ENCODE measurements at regions not wholly inside any gene's neighbourhood (a gene's known extent, or its start where the extent isn't known, plus 50 kb on each side); places are given as distances from the start of the nearest gene placed in this dataset.

DNA sequence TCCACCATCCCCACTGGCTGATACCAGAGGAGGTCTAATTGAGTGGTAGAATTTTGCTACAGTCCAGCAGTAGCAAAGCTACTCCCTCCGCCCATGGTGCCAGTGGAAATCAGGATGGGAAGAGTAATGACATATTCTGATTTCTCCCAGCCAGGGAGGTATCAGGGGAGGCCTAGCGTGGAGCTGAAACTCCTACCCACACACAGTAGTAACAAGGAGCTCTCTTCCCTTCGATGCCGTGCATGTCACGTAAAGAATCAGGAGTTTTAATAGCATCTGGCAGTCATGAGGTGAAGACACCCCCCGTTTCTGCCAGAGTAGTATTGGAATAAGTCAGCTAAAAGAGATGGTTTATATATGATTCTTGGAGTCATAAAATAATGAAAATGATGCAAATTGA, 786.8 kb upstream of the DDX18 start:
- WGBS, 2 experiments (ENCODE audit: extremely low coverage in 2 of 2, insufficient read length in 1 of 2): no CpG with 5 or more reads among the region's 6 CpGs
- TF ChIP-seq CEBPB (IDR thresholded peaks at IDR 0.05; ENCODE audit: low read depth, low read length): no peak
- TF ChIP-seq MXI1 (IDR thresholded peaks at IDR 0.05; ENCODE audit: borderline replicate concordance, low read depth, low read length): no peak
- TF ChIP-seq POLR2A (IDR thresholded peaks at IDR 0.05; ENCODE audit: low read depth, low read length): no peak
- no peak for TF ChIP-seq NFE2L2 (IDR thresholded peaks at IDR 0.05; ENCODE audit: low read depth, low read length)
- no peak for TF ChIP-seq RCOR1 (IDR thresholded peaks at IDR 0.05; ENCODE audit: insufficient replicate concordance, low read length)
- no peak for TF ChIP-seq RFX5 (IDR thresholded peaks at IDR 0.05; ENCODE audit: low read depth, low read length)
- TF ChIP-seq, protein P1, sequence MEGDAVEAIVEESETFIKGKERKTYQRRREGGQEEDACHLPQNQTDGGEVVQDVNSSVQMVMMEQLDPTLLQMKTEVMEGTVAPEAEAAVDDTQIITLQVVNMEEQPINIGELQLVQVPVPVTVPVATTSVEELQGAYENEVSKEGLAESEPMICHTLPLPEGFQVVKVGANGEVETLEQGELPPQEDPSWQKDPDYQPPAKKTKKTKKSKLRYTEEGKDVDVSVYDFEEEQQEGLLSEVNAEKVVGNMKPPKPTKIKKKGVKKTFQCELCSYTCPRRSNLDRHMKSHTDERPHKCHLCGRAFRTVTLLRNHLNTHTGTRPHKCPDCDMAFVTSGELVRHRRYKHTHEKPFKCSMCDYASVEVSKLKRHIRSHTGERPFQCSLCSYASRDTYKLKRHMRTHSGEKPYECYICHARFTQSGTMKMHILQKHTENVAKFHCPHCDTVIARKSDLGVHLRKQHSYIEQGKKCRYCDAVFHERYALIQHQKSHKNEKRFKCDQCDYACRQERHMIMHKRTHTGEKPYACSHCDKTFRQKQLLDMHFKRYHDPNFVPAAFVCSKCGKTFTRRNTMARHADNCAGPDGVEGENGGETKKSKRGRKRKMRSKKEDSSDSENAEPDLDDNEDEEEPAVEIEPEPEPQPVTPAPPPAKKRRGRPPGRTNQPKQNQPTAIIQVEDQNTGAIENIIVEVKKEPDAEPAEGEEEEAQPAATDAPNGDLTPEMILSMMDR (conservative IDR thresholded peaks at IDR 0.05; ENCODE audit: low read depth, low read length): no peak
- no peak for TF ChIP-seq BHLHE40 (IDR thresholded peaks at IDR 0.05; ENCODE audit: low read depth, low read length)
- TF ChIP-seq CHD1 (IDR thresholded peaks at IDR 0.05; ENCODE audit: low read depth, low read length): no peak
- TF ChIP-seq FOS (IDR thresholded peaks at IDR 0.05; ENCODE audit: low read depth, low read length): no peak
- TF ChIP-seq MAZ (IDR thresholded peaks at IDR 0.05; ENCODE audit: borderline replicate concordance, low read depth, low read length): no peak
- no peaks in the 10 kb centered on the region for H3K4me1 ChIP-seq (ENCODE audit: control insufficient read depth, insufficient read depth, low read length)
- no peaks in the 10 kb centered on the region for H3K27me3 ChIP-seq (ENCODE audit: control insufficient read depth, insufficient read depth, low read length)
- H3K23ac ChIP-seq (ENCODE audit: low read depth, low read length): no peak overlapping the region
- no peaks in the 10 kb centered on the region for H3K9me1 ChIP-seq (ENCODE audit: insufficient read depth, low read length)
- no peaks in the 10 kb centered on the region for H4K20me1 ChIP-seq (ENCODE audit: insufficient read depth, low read length)
- no peak overlapping the region for H4K5ac ChIP-seq (ENCODE audit: low read depth, low read length)
- dilution Hi-C loops (cut with HindIII; ENCODE audit: low sequenced_read_pairs, unreplicated experiment): no loop called here
- no peak overlapping the region for H3K4me2 ChIP-seq (ENCODE audit: low read depth, low read length)
- no peak overlapping the region for H3K4ac ChIP-seq (ENCODE audit: low read depth, low read length)
- H3K9ac ChIP-seq (ENCODE audit: low read depth, low read length): no peak overlapping the region
- H2BK15ac ChIP-seq (ENCODE audit: low read depth, low read length): no peak overlapping the region
- H3K9me3 ChIP-seq (ENCODE audit: control insufficient read depth, insufficient read depth, low read length): peaks cover 14% of the 10 kb centered on the region
- ATAC-seq (ENCODE audit: low read depth): no peak
- no peak overlapping the region for H2AFZ ChIP-seq (replicated peaks; ENCODE audit: low read length, poor library complexity)
- H3K36me3 ChIP-seq (ENCODE audit: control insufficient read depth, insufficient read depth, low read length): no peaks in the 10 kb centered on the region
- in situ Hi-C loops (cut with MboI; ENCODE audit: low sequenced_read_pairs): no loop called here
- no TSS peak for BruUV-seq (replicated peaks)
- intact Hi-C loops (cut with micrococcal nuclease): no loop called here
- no peak for DNase-seq
- no peak overlapping the region for H2BK5ac ChIP-seq (ENCODE audit: low read depth, low read length, poor library complexity, severe bottlenecking)
- ChIA-PET CTCF (no interaction called here), POLR2A (ENCODE audit: unreplicated experiment) (no interaction called here)
- no peak overlapping the region for H4K8ac ChIP-seq (ENCODE audit: low read depth in 2 of 2, low read length in 2 of 2)
- H3K27ac ChIP-seq (ENCODE audit: insufficient read depth, low read length): no peak overlapping the region
- H2AK5ac ChIP-seq (ENCODE audit: low read depth, low read length): no peak overlapping the region
- no peak overlapping the region for H4K91ac ChIP-seq (ENCODE audit: insufficient read depth, low read depth, low read length)
- H3K79me1 ChIP-seq (ENCODE audit: low read depth in 1 of 2, low read length in 2 of 2): no peaks in the 10 kb centered on the region
- no peak overlapping the region for H2BK120ac ChIP-seq (ENCODE audit: low read depth, low read length)
- H2BK20ac ChIP-seq (ENCODE audit: low read depth, low read length): no peak overlapping the region
- H2AK9ac ChIP-seq (replicated peaks; ENCODE audit: low read depth, low read length, poor library complexity): no peak overlapping the region
- no peak overlapping the region for H3K18ac ChIP-seq (ENCODE audit: low read depth, low read length)
- no peak overlapping the region for H3K4me3 ChIP-seq (ENCODE audit: insufficient read depth, low read depth, low read length)
- no peak overlapping the region for H3K56ac ChIP-seq (ENCODE audit: extremely low read depth, insufficient read depth, low read length)
- no peak overlapping the region for H3K14ac ChIP-seq (replicated peaks; ENCODE audit: low read depth, low read length)
